GM23248 (cell line): ENCODE measurements at regions not wholly inside any gene's neighbourhood (a gene's known extent, or its start where the extent isn't known, plus 50 kb on each side); places are given as distances from the start of the nearest gene placed in this dataset.

Source experiments
- EZH2 ChIP-seq: fragments of 200-600 bp; sonication (generic); IDR thresholded peaks from 2 replicates; pipeline ENCODE4 v1.6.1; 2018; ENCODE audit warnings: antibody characterized with exemption, mild to moderate bottlenecking; ENCODE audit not compliant: insufficient read depth, poor library complexity, severe bottlenecking
- EZH2phosphoT487 ChIP-seq: fragments of 200-600 bp; sonication (generic); IDR thresholded peaks from 2 replicates; pipeline ENCODE4 v1.6.1; 2018; ENCODE audit warnings: antibody characterized with exemption, moderate library complexity, mild to moderate bottlenecking, low read depth; ENCODE audit not compliant: insufficient read depth

GRCh38 chr6:112971651-112972050 lies 624.5 kb downstream of the RFPL4B start:
- no peak for TF ChIP-seq EZH2phosphoT487
- TF ChIP-seq EZH2: no peak
